HEK293 (cell line): ENCODE measurements at regions not wholly inside any gene's neighbourhood (a gene's known extent, or its start where the extent isn't known, plus 50 kb on each side); places are given as distances from the start of the nearest gene placed in this dataset.

Source experiments
- CTCF ChIA-PET: fragments of 350-600 bp; formaldehyde crosslinking; extraction: SDS; loops from one replicate; lab custom pipeline; 2021; ENCODE audit warnings: antibody characterized with exemption; lab: Yijun Ruan, JAX
- POLR2A ChIA-PET: fragments of 300-600 bp; formaldehyde crosslinking; extraction: SDS; loops from one replicate; lab custom pipeline; 2020; ENCODE audit warnings: antibody characterized with exemption, inconsistent platforms; lab: Yijun Ruan, JAX
- H3K27ac ChIP-seq: fragments of 200-500 bp; sonication (Bioruptor generic); 2 replicates; pipeline ENCODE4 v1.5.1; 2014; ENCODE audit warnings: low read depth, low read length, control low read depth, inconsistent platforms; ENCODE audit errors: extremely low read depth
- H3K36me3 ChIP-seq, 2 experiments: fragments of 200-500 bp in 1 of 2; sonication (Bioruptor generic) in 1 of 2; 1 replicate in 1 of 2; 2 replicates in 1 of 2; pipeline ENCODE4 v1.5.1; 2014 to 2017; ENCODE audit warnings: inconsistent platforms in 2 of 2, low read length in 2 of 2; ENCODE audit not compliant: control insufficient read depth in 2 of 2, insufficient read depth in 1 of 2
- H3K4me1 ChIP-seq: fragments of 200-500 bp; sonication (Bioruptor generic); 2 replicates; pipeline ENCODE4 v1.5.1; 2014; ENCODE audit warnings: mild to moderate bottlenecking, low read length, inconsistent platforms; ENCODE audit not compliant: control insufficient read depth, insufficient read depth
- H3K4me3 ChIP-seq: 2 replicates; pipeline ENCODE4 v1.5.1; 2011; ENCODE audit warnings: low read depth, mild to moderate bottlenecking, control low read depth, low read length, moderate library complexity
- H3K9me3 ChIP-seq: fragments of 200-500 bp; sonication (Bioruptor generic); 2 replicates; pipeline ENCODE4 v1.5.1; 2014; ENCODE audit warnings: low read depth, low read length, inconsistent platforms; ENCODE audit not compliant: control insufficient read depth, insufficient read depth
- KLF9 ChIP-seq: fragments of 450-650 bp; formaldehyde crosslinking; IDR thresholded peaks from 2 replicates; pipeline ENCODE4 v1.5.1; 2016; ENCODE audit warnings: missing biosample characterization, missing genetic modification characterization, low read depth
- MEIS1 ChIP-seq: sonication (generic); formaldehyde crosslinking; IDR thresholded peaks from 2 replicates; pipeline ENCODE4 v1.8.1; 2022; ENCODE audit warnings: missing genetic modification reagents, mild to moderate bottlenecking, borderline replicate concordance
- MZF1 ChIP-seq: fragments of 450-650 bp; formaldehyde crosslinking; IDR thresholded peaks from 2 replicates; pipeline ENCODE4 v1.5.1; 2017; ENCODE audit warnings: missing biosample characterization, missing genetic modification characterization, borderline replicate concordance
- SETDB1 ChIP-seq: IDR thresholded peaks from one replicate; pipeline ENCODE4 v1.6.1; 2017; ENCODE audit warnings: mild to moderate bottlenecking, low read length, moderate library complexity, mixed read lengths; ENCODE audit not compliant: insufficient read length
- ZBTB17 ChIP-seq: fragments of 450-650 bp; formaldehyde crosslinking; IDR thresholded peaks from 2 replicates; pipeline ENCODE4 v1.5.1; 2016; ENCODE audit warnings: missing biosample characterization, missing genetic modification characterization
- ZNF121 ChIP-seq: fragments of 450-650 bp; formaldehyde crosslinking; IDR thresholded peaks from 2 replicates; pipeline ENCODE4 v1.5.1; 2016; ENCODE audit warnings: missing biosample characterization, missing genetic modification characterization
- ZNF174 ChIP-seq: fragments of 450-650 bp; formaldehyde crosslinking; IDR thresholded peaks from 2 replicates; pipeline ENCODE4 v1.5.0; 2017; ENCODE audit warnings: missing biosample characterization, mild to moderate bottlenecking, missing genetic modification characterization
- ZNF184 ChIP-seq: fragments of 450-650 bp; IDR thresholded peaks from 2 replicates; pipeline ENCODE4 v1.5.1; 2018; ENCODE audit warnings: missing biosample characterization, mild to moderate bottlenecking, missing genetic modification characterization
- ZNF311 ChIP-seq: fragments of 450-650 bp; formaldehyde crosslinking; IDR thresholded peaks from 2 replicates; pipeline ENCODE4 v1.5.1; 2017; ENCODE audit warnings: missing biosample characterization, missing genetic modification characterization, borderline replicate concordance
- ZNF404 ChIP-seq: fragments of 450-650 bp; formaldehyde crosslinking; IDR thresholded peaks from 2 replicates; pipeline ENCODE4 v1.5.1; 2017; ENCODE audit warnings: missing biosample characterization, missing genetic modification characterization
- ZNF423 ChIP-seq: fragments of 450-650 bp; formaldehyde crosslinking; IDR thresholded peaks from 2 replicates; pipeline ENCODE4 v1.5.1; 2016; ENCODE audit warnings: missing biosample characterization, missing genetic modification characterization
- ZNF501 ChIP-seq: fragments of 450-650 bp; formaldehyde crosslinking; IDR thresholded peaks from 2 replicates; pipeline ENCODE4 v1.5.1; 2016; ENCODE audit warnings: missing biosample characterization, missing genetic modification characterization
- ZNF544 ChIP-seq: fragments of 450-650 bp; formaldehyde crosslinking; IDR thresholded peaks from 2 replicates; pipeline ENCODE4 v1.5.0; 2017; ENCODE audit warnings: missing biosample characterization, missing genetic modification characterization
- ZNF548 ChIP-seq: fragments of 450-650 bp; formaldehyde crosslinking; IDR thresholded peaks from 2 replicates; pipeline ENCODE4 v1.5.1; 2016; ENCODE audit warnings: missing biosample characterization, missing genetic modification characterization
- ZNF580 ChIP-seq: fragments of 450-650 bp; formaldehyde crosslinking; IDR thresholded peaks from 2 replicates; pipeline ENCODE4 v1.5.1; 2016; ENCODE audit warnings: missing biosample characterization, missing genetic modification characterization
- ZNF585B ChIP-seq: fragments of 450-650 bp; formaldehyde crosslinking; IDR thresholded peaks from 2 replicates; pipeline ENCODE4 v1.5.1; 2016; ENCODE audit warnings: missing biosample characterization, missing genetic modification characterization
- ZNF670 ChIP-seq: fragments of 450-650 bp; formaldehyde crosslinking; IDR thresholded peaks from 2 replicates; pipeline ENCODE4 v1.5.1; 2016; ENCODE audit warnings: missing biosample characterization, missing genetic modification characterization, low read depth
- ZNF792 ChIP-seq: fragments of 450-650 bp; formaldehyde crosslinking; IDR thresholded peaks from 2 replicates; pipeline ENCODE4 v1.5.1; 2016; ENCODE audit warnings: missing biosample characterization, missing genetic modification characterization
- ZSCAN16 ChIP-seq: fragments of 450-650 bp; formaldehyde crosslinking; IDR thresholded peaks from 2 replicates; pipeline ENCODE4 v1.5.1; 2016; ENCODE audit warnings: missing biosample characterization, missing genetic modification characterization
- TF ChIP-seq, protein P1 (sequence below): fragments of 450-650 bp; formaldehyde crosslinking; IDR thresholded peaks from 2 replicates; pipeline ENCODE4 v1.5.1; 2016; ENCODE audit warnings: missing biosample characterization, missing genetic modification characterization, borderline replicate concordance
- TF ChIP-seq, protein P2 (sequence below): fragments of 450-650 bp; formaldehyde crosslinking; IDR thresholded peaks from 2 replicates; pipeline ENCODE4 v1.5.1; 2016; ENCODE audit warnings: missing biosample characterization, missing genetic modification characterization
- TF ChIP-seq, protein P3 (sequence below): fragments of 450-650 bp; formaldehyde crosslinking; IDR thresholded peaks from 2 replicates; pipeline ENCODE4 v1.5.1; 2016; ENCODE audit warnings: missing biosample characterization, missing genetic modification characterization
- TF ChIP-seq, protein P4 (sequence below): fragments of 450-650 bp; formaldehyde crosslinking; IDR thresholded peaks from 2 replicates; pipeline ENCODE4 v1.5.1; 2016; ENCODE audit warnings: missing biosample characterization, missing genetic modification characterization

- TF ChIP-seq, protein P1, sequence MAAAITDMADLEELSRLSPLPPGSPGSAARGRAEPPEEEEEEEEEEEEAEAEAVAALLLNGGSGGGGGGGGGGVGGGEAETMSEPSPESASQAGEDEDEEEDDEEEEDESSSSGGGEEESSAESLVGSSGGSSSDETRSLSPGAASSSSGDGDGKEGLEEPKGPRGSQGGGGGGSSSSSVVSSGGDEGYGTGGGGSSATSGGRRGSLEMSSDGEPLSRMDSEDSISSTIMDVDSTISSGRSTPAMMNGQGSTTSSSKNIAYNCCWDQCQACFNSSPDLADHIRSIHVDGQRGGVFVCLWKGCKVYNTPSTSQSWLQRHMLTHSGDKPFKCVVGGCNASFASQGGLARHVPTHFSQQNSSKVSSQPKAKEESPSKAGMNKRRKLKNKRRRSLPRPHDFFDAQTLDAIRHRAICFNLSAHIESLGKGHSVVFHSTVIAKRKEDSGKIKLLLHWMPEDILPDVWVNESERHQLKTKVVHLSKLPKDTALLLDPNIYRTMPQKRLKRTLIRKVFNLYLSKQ (tag by site-specific recombination): no peak
- TF ChIP-seq ZNF404 (no peak), ZNF548 (tag by site-specific recombination) (no peak)
These were observed 2135.9 kb downstream of the ARAP2 start (continued) for GRCh38 chr4:34108391-34108790.

DNA sequence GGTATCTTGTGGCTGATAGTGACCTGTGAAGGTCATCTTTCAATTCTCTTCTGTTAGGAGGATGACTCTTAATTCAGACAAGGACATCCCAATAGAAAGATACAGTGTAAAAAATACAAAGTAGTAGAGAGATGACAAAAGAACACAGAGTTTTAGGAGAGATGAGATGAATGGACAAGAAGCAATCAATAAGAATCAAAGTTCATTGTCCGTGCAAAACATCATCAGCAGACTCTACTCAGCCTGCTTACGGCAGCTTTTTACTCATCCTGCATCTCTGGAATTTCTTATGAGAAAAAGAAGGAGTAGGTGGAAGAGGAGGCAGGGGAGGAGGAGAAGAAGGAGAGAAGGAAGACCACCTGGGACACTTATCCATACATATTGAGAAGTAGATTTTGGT, 2131.7 kb downstream of the ARAP2 start:
- POLR2A ChIA-PET: no interaction called here
- H3K36me3 ChIP-seq: no peaks in the 10 kb centered on the region
- CTCF ChIA-PET: no interaction called here

GRCh38 chr4:34138385-34138784, 2105.9 kb downstream of the ARAP2 start:
- no peaks in the 10 kb centered on the region for H3K9me3 ChIP-seq
- no peak for TF ChIP-seq ZNF501 (tag by site-specific recombination)
- TF ChIP-seq ZBTB17 (tag by site-specific recombination): no peak
- no peak for TF ChIP-seq ZNF580 (tag by site-specific recombination)
- TF ChIP-seq, protein P2, sequence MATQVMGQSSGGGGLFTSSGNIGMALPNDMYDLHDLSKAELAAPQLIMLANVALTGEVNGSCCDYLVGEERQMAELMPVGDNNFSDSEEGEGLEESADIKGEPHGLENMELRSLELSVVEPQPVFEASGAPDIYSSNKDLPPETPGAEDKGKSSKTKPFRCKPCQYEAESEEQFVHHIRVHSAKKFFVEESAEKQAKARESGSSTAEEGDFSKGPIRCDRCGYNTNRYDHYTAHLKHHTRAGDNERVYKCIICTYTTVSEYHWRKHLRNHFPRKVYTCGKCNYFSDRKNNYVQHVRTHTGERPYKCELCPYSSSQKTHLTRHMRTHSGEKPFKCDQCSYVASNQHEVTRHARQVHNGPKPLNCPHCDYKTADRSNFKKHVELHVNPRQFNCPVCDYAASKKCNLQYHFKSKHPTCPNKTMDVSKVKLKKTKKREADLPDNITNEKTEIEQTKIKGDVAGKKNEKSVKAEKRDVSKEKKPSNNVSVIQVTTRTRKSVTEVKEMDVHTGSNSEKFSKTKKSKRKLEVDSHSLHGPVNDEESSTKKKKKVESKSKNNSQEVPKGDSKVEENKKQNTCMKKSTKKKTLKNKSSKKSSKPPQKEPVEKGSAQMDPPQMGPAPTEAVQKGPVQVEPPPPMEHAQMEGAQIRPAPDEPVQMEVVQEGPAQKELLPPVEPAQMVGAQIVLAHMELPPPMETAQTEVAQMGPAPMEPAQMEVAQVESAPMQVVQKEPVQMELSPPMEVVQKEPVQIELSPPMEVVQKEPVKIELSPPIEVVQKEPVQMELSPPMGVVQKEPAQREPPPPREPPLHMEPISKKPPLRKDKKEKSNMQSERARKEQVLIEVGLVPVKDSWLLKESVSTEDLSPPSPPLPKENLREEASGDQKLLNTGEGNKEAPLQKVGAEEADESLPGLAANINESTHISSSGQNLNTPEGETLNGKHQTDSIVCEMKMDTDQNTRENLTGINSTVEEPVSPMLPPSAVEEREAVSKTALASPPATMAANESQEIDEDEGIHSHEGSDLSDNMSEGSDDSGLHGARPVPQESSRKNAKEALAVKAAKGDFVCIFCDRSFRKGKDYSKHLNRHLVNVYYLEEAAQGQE (tag by site-specific recombination): no peak
- TF ChIP-seq ZNF121: no peak
- TF ChIP-seq ZNF311 (tag by site-specific recombination): no peak
- TF ChIP-seq ZNF585B: no peak
- TF ChIP-seq, protein P3, sequence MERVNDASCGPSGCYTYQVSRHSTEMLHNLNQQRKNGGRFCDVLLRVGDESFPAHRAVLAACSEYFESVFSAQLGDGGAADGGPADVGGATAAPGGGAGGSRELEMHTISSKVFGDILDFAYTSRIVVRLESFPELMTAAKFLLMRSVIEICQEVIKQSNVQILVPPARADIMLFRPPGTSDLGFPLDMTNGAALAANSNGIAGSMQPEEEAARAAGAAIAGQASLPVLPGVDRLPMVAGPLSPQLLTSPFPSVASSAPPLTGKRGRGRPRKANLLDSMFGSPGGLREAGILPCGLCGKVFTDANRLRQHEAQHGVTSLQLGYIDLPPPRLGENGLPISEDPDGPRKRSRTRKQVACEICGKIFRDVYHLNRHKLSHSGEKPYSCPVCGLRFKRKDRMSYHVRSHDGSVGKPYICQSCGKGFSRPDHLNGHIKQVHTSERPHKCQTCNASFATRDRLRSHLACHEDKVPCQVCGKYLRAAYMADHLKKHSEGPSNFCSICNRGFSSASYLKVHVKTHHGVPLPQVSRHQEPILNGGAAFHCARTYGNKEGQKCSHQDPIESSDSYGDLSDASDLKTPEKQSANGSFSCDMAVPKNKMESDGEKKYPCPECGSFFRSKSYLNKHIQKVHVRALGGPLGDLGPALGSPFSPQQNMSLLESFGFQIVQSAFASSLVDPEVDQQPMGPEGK: no peak
- no peak for TF ChIP-seq ZSCAN16
- TF ChIP-seq ZNF184 (tag by site-specific recombination): no peak
- TF ChIP-seq ZNF544: no peak
- no peak for TF ChIP-seq MZF1 (tag by site-specific recombination)
- no peak for TF ChIP-seq ZNF423 (tag by site-specific recombination)
- no peak for TF ChIP-seq SETDB1
- no peak for TF ChIP-seq ZNF670 (tag by site-specific recombination)
- no peak for TF ChIP-seq ZNF792
- TF ChIP-seq, protein P4, sequence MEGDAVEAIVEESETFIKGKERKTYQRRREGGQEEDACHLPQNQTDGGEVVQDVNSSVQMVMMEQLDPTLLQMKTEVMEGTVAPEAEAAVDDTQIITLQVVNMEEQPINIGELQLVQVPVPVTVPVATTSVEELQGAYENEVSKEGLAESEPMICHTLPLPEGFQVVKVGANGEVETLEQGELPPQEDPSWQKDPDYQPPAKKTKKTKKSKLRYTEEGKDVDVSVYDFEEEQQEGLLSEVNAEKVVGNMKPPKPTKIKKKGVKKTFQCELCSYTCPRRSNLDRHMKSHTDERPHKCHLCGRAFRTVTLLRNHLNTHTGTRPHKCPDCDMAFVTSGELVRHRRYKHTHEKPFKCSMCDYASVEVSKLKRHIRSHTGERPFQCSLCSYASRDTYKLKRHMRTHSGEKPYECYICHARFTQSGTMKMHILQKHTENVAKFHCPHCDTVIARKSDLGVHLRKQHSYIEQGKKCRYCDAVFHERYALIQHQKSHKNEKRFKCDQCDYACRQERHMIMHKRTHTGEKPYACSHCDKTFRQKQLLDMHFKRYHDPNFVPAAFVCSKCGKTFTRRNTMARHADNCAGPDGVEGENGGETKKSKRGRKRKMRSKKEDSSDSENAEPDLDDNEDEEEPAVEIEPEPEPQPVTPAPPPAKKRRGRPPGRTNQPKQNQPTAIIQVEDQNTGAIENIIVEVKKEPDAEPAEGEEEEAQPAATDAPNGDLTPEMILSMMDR (tag by site-specific recombination): no peak
- TF ChIP-seq MEIS1 (CRISPR knock-in tag): no peak
- CTCF ChIA-PET: no interaction called here
- POLR2A ChIA-PET: no interaction called here
- H3K4me1 ChIP-seq: no peaks in the 10 kb centered on the region
- no peak overlapping the region for H3K4me3 ChIP-seq
- no peak overlapping the region for H3K27ac ChIP-seq
- H3K36me3 ChIP-seq: no peaks in the 10 kb centered on the region

More for the DNA sequence above, 2131.7 kb downstream of the ARAP2 start:
- Histone ChIP-seq H3K27ac (no peak overlapping the region), H3K4me1 (no peaks in the 10 kb centered on the region), H3K9me3 (no peaks in the 10 kb centered on the region)
- TF ChIP-seq ZNF174 (tag by site-specific recombination) (no peak), KLF9 (tag by site-specific recombination) (no peak)
- TF ChIP-seq, all 188 proteins: peak for 0
- H3K4me3 ChIP-seq: no peak overlapping the region
